H1 (cell line): ENCODE measurements at regions not wholly inside any gene's neighbourhood (a gene's known extent, or its start where the extent isn't known, plus 50 kb on each side); places are given as distances from the start of the nearest gene placed in this dataset.

ENCODE experiments used
- CEBPB ChIP-seq: IDR thresholded peaks from 2 replicates; pipeline ENCODE4 v1.6.1; 2012; ENCODE audit warnings: low read depth, low read length
- CHD7 ChIP-seq: fragments of 300-600 bp; sonication (generic); IDR thresholded peaks from 2 replicates; pipeline ENCODE4 v1.7.1; 2012; ENCODE audit warnings: low read length, moderate library complexity, mild to moderate bottlenecking, inconsistent platforms; ENCODE audit not compliant: insufficient replicate concordance
- CTCF ChIP-seq, 3 experiments: IDR thresholded peaks; 1 replicate in 2 of 3; 2 replicates in 1 of 3; pipeline versions ENCODE4 v1.5.1 to v1.6.1; 2011; ENCODE audit warnings: low read length in 3 of 3, mild to moderate bottlenecking in 3 of 3, inconsistent platforms in 2 of 3, low read depth in 1 of 3, moderate library complexity in 1 of 3; ENCODE audit not compliant: insufficient read depth in 1 of 3; ENCODE audit errors: control extremely low read depth in 1 of 3
- EP300 ChIP-seq, 2 experiments: IDR thresholded peaks; 1 replicate in 1 of 2; 2 replicates in 1 of 2; pipeline ENCODE4 v1.6.1; 2011 to 2012; ENCODE audit warnings: low read depth in 2 of 2, low read length in 2 of 2, mild to moderate bottlenecking in 2 of 2, borderline replicate concordance in 1 of 2, inconsistent platforms in 1 of 2, moderate library complexity in 1 of 2
- JUND ChIP-seq: IDR thresholded peaks from 2 replicates; pipeline ENCODE4 v1.6.1; 2011; ENCODE audit warnings: mild to moderate bottlenecking, improper control_type of control experiment, low read length
- NRF1 ChIP-seq: IDR thresholded peaks from 2 replicates; pipeline ENCODE4 v1.6.1; 2011; ENCODE audit warnings: mild to moderate bottlenecking, low read depth, low read length, improper control_type of control experiment
- POLR2A ChIP-seq, 2 experiments: IDR thresholded peaks; 1 replicate in 1 of 2; 2 replicates in 1 of 2; pipeline ENCODE4 v1.6.1; 2011; ENCODE audit warnings: low read depth in 2 of 2, low read length in 2 of 2, mild to moderate bottlenecking in 2 of 2; ENCODE audit errors: control extremely low read depth in 1 of 2
- RXRA ChIP-seq: IDR thresholded peaks from 2 replicates; pipeline ENCODE4 v1.6.1; 2011; ENCODE audit warnings: low read depth, mild to moderate bottlenecking, low read length, moderate library complexity; ENCODE audit not compliant: insufficient read depth

GRCh38 chr4:181821039-181822004, 421.9 kb upstream of the TENM3 start:
- TF ChIP-seq CHD7 (no peak), CTCF (IDR thresholded peaks at IDR 0.05; ENCODE audit: control extremely low read depth in 1 of 3, insufficient read depth in 1 of 3, low read depth in 1 of 3, low read length in 3 of 3) (no peak), POLR2A (IDR thresholded peaks at IDR 0.05; ENCODE audit: control extremely low read depth in 1 of 2, low read depth in 2 of 2, low read length in 2 of 2) (no peak), CEBPB (no peak), NRF1 (no peak), JUND (no peak), EP300 (IDR thresholded peaks at IDR 0.05; ENCODE audit: borderline replicate concordance in 1 of 2, low read depth in 2 of 2, low read length in 2 of 2) (no peak), RXRA (no peak)
